HCT116 (cell line): ENCODE measurements at regions not wholly inside any gene's neighbourhood (a gene's known extent, or its start where the extent isn't known, plus 50 kb on each side); places are given as distances from the start of the nearest gene placed in this dataset.

Experiments used
- ATAC-seq: fragments of 200-7000 bp; cut with Tn5 transposase; 2 replicates; pipeline ENCODE4 v1.9.1; 2020; ENCODE audit warnings: mild to moderate bottlenecking, moderate library complexity
- BruUV-seq: library from RNA; stranded (reverse); fragments of 400-500 nt; replicated peaks from 2 replicates; lab custom pipeline; 2021; lab: Mats Ljungman, UMichigan
- CTCF ChIA-PET: fragments of 300-600 bp; sonication (Branson Sonifier 250); formaldehyde crosslinking; loops from one replicate; lab custom pipeline; 2021; ENCODE audit warnings: antibody characterized with exemption; lab: Charles Lee
- POLR2A ChIA-PET: fragments of 300-600, 350-600 bp; sonication (Branson Sonifier 250); formaldehyde crosslinking; loops from one replicate; lab custom pipeline; 2021; ENCODE audit warnings: antibody characterized with exemption; lab: Charles Lee
- RAD21 ChIA-PET, 2 experiments: fragments of 300-600 bp; sonication (Branson Sonifier 250); formaldehyde crosslinking; loops; one replicate each; lab custom pipeline; 2023; ENCODE audit warnings: low total read pairs in 2 of 2; ENCODE audit not compliant: uncharacterized antibody in 2 of 2, unreplicated experiment in 2 of 2, low non-redundant PET in 1 of 2; lab: Charles Lee
- DNase-seq: peaks from one replicate; pipeline ENCODE4 v3.0.0-alpha.2; 2010; ENCODE audit warnings: low read depth, low spot score
- H2AFZ ChIP-seq: fragments of 200-600 bp; shearing (Covaris generic), sonication (generic); 2 replicates; pipeline ENCODE4 v1.6.1; 2017; ENCODE audit warnings: low read depth, mixed run types, mixed read lengths, antibody characterized with exemption, low read length; ENCODE audit not compliant: poor library complexity, severe bottlenecking
- H3K27ac ChIP-seq: 2 replicates; pipeline ENCODE4 v1.5.1; 2012; ENCODE audit warnings: low read depth, low read length
- H3K27me3 ChIP-seq: fragments of 200-600 bp; sonication (generic); 2 replicates; pipeline ENCODE4 v1.6.1; 2016; ENCODE audit warnings: mixed run types, low read length, mixed read lengths; ENCODE audit not compliant: insufficient read depth
- H3K36me3 ChIP-seq, 2 experiments: fragments of 200-500 bp in 1 of 2; fragments of 200-600 bp in 1 of 2; sonication (Bioruptor generic) in 1 of 2; sonication (generic) in 1 of 2; 2 replicates each; pipeline versions ENCODE4 v1.5.1 to v1.6.1; 2014 to 2016; ENCODE audit warnings: low read length in 2 of 2, inconsistent platforms in 1 of 2, mixed read lengths in 1 of 2, mixed run types in 1 of 2; ENCODE audit not compliant: insufficient read depth in 2 of 2, control insufficient read depth in 1 of 2
- H3K4me1 ChIP-seq, 2 experiments: fragments of 200-600 bp in 1 of 2; sonication (generic) in 1 of 2; 2 replicates each; pipeline versions ENCODE4 v1.5.1 to v1.6.1; 2012 to 2017; ENCODE audit warnings: low read length in 2 of 2, inconsistent platforms in 1 of 2, mild to moderate bottlenecking in 1 of 2, mixed read lengths in 1 of 2, mixed run types in 1 of 2, moderate library complexity in 1 of 2; ENCODE audit not compliant: insufficient read depth in 2 of 2, control insufficient read depth in 1 of 2
- H3K4me2 ChIP-seq: fragments of 200-600 bp; sonication (generic); 2 replicates; pipeline ENCODE4 v1.6.1; 2017; ENCODE audit warnings: mixed run types, low read length, mixed read lengths
- H3K4me3 ChIP-seq, 2 experiments: fragments of 200-600 bp in 1 of 2; sonication (generic) in 1 of 2; replicated peaks in 1 of 2; 2 replicates each; pipeline ENCODE4 v1.5.1; 2011 to 2016; ENCODE audit warnings: low read length in 2 of 2, control low read depth in 1 of 2, low read depth in 1 of 2, mild to moderate bottlenecking in 1 of 2, mixed read lengths in 1 of 2, mixed run types in 1 of 2
- H3K79me2 ChIP-seq: fragments of 200-600 bp; sonication (generic); 2 replicates; pipeline ENCODE4 v1.6.1; 2017; ENCODE audit warnings: mild to moderate bottlenecking, mixed run types, low read length, moderate library complexity, mixed read lengths; ENCODE audit not compliant: insufficient read depth
- H3K9ac ChIP-seq: fragments of 200-600 bp; sonication (generic); 2 replicates; pipeline ENCODE4 v1.6.1; 2016; ENCODE audit warnings: low read length, mixed read lengths
- H3K9me2 ChIP-seq: fragments of 200-600 bp; sonication (generic), shearing (Covaris generic); 2 replicates; pipeline ENCODE4 v1.6.1; 2017; ENCODE audit warnings: mixed run types, mild to moderate bottlenecking, moderate library complexity; ENCODE audit not compliant: insufficient read depth
- H3K9me3 ChIP-seq, 2 experiments: fragments of 200-500 bp in 1 of 2; fragments of 200-600 bp in 1 of 2; sonication (Bioruptor generic) in 1 of 2; sonication (generic) in 1 of 2; 2 replicates each; pipeline ENCODE4 v1.6.1; 2014 to 2017; ENCODE audit warnings: low read length in 2 of 2, mixed read lengths in 2 of 2, inconsistent platforms in 1 of 2, low read depth in 1 of 2, mild to moderate bottlenecking in 1 of 2, mixed run types in 1 of 2, moderate library complexity in 1 of 2; ENCODE audit not compliant: control insufficient read depth in 1 of 2, insufficient read depth in 1 of 2
- H4K20me1 ChIP-seq: fragments of 200-600 bp; sonication (generic), shearing (Covaris generic); 2 replicates; pipeline ENCODE4 v1.6.1; 2017; ENCODE audit warnings: mixed run types, mild to moderate bottlenecking, moderate library complexity; ENCODE audit not compliant: insufficient read depth
- CEBPB ChIP-seq: IDR thresholded peaks from 2 replicates; pipeline ENCODE4 v1.6.1; 2012; ENCODE audit warnings: low read depth
- EZH2phosphoT487 ChIP-seq: fragments of 200-600 bp; IDR thresholded peaks from 2 replicates; pipeline ENCODE4 v1.6.1; 2018; ENCODE audit warnings: antibody characterized with exemption, borderline replicate concordance
- FOSL1 ChIP-seq: IDR thresholded peaks from 2 replicates; pipeline ENCODE4 v1.6.1; 2012; ENCODE audit warnings: low read depth
- RAD21 ChIP-seq: IDR thresholded peaks from 2 replicates; pipeline ENCODE4 v1.6.1; 2012; ENCODE audit warnings: low read depth, mild to moderate bottlenecking
- REST ChIP-seq: IDR thresholded peaks from 2 replicates; pipeline ENCODE4 v1.6.1; 2012; ENCODE audit warnings: low read depth
- SIN3A ChIP-seq: IDR thresholded peaks from 2 replicates; pipeline ENCODE4 v1.6.1; 2012; ENCODE audit warnings: low read depth
- SRF ChIP-seq: IDR thresholded peaks from 2 replicates; pipeline ENCODE4 v1.6.1; 2012; ENCODE audit warnings: low read depth
- TCF7L2 ChIP-seq: IDR thresholded peaks from 2 replicates; pipeline ENCODE4 v1.7.0; 2011; ENCODE audit warnings: borderline replicate concordance, inconsistent platforms; ENCODE audit not compliant: insufficient read depth, insufficient read length; ENCODE audit errors: extremely low read depth
- ZNF274 ChIP-seq: fragments of 200-500 bp; sonication (Bioruptor generic); IDR thresholded peaks from 2 replicates; pipeline ENCODE4 v1.6.1; 2014; ENCODE audit warnings: mild to moderate bottlenecking, low read depth, low read length, inconsistent platforms
- intact Hi-C: fragments of 100-400 bp; cut with micrococcal nuclease; formaldehyde crosslinking; loops from 2 replicates; pipeline ENCODE4 v1.10.0; 2022

GRCh38 chr22:27418261-27418660 lies 383.3 kb downstream of the MN1 start:
- no peaks in the 10 kb centered on the region for H3K79me2 ChIP-seq
- ChIA-PET POLR2A (no interaction called here), RAD21 (no interaction called here), CTCF (no interaction called here)
- TF ChIP-seq CEBPB (no peak), REST (no peak), FOSL1 (no peak), ZNF274 (no peak), TCF7L2 (no peak), RAD21 (no peak), SRF (no peak), EZH2phosphoT487 (no peak), SIN3A (no peak)
- H3K27ac ChIP-seq, result no peak overlapping the region
- H3K4me3 ChIP-seq, result no peak overlapping the region
- H2AFZ ChIP-seq, result no peak overlapping the region
- no peaks in the 10 kb centered on the region for H3K36me3 ChIP-seq
- H3K27me3 ChIP-seq, result peaks cover 12% of the 10 kb centered on the region
- DNase-seq, result no peak
- no peaks in the 10 kb centered on the region for H4K20me1 ChIP-seq
- peaks cover 3 to 5% of the 10 kb centered on the region in 2 experiments; a peak in 2 of 4 replicates for H3K4me1 ChIP-seq
- H3K9me3 ChIP-seq, result no peaks in the 10 kb centered on the region
- H3K9ac ChIP-seq, result no peak overlapping the region
- H3K4me2 ChIP-seq, result no peak overlapping the region
- intact Hi-C loops, result no loop called here
- no peak for ATAC-seq
- no TSS peak for BruUV-seq
- no peaks in the 10 kb centered on the region for H3K9me2 ChIP-seq
